Natural killer cell (primary cell): ENCODE measurements at regions not wholly inside any gene's neighbourhood (a gene's known extent, or its start where the extent isn't known, plus 50 kb on each side); places are given as distances from the start of the nearest gene placed in this dataset.
"Not testable (repeated sequence)": the region's sequence is repeated elsewhere in the genome, so short reads cannot be mapped to it uniquely, and the experiment has no call there.

Source experiments
- ATAC-seq, 3 donors: fragments of 150-1000 bp in 2 of 3; fragments of 200-7000 bp in 1 of 3; cut with Tn5 transposase; 1 replicate in 1 of 3; 2 replicates in 2 of 3; pipeline ENCODE4 v1.10.0; 2021; ENCODE audit warnings: mild to moderate bottlenecking in 2 of 3, moderate library complexity in 2 of 3
- DNase-seq, 2 donors: peaks; one replicate each; pipeline versions ENCODE4 v3.0.0 to v3.0.0-alpha.2; 2013 to 2021; ENCODE audit warnings: mixed read lengths in 1 of 2
- H3K27ac ChIP-seq: one replicate; pipeline ENCODE4 v1.5.1; 2013; ENCODE audit warnings: mild to moderate bottlenecking, low read length
- H3K27me3 ChIP-seq: one replicate; pipeline ENCODE4 v1.6.1; 2013; ENCODE audit warnings: low read length; ENCODE audit not compliant: control insufficient read depth, insufficient read depth
- H3K36me3 ChIP-seq: one replicate; pipeline ENCODE4 v1.6.1; 2013; ENCODE audit warnings: low read length; ENCODE audit not compliant: control insufficient read depth, insufficient read depth
- H3K4me1 ChIP-seq: one replicate; pipeline ENCODE4 v1.6.1; 2013; ENCODE audit warnings: low read length; ENCODE audit not compliant: control insufficient read depth, insufficient read depth
- H3K4me3 ChIP-seq: one replicate; pipeline ENCODE4 v1.5.1; 2013; ENCODE audit warnings: low read length
- H3K9me3 ChIP-seq: one replicate; pipeline ENCODE4 v1.6.1; 2013; ENCODE audit warnings: low read length; ENCODE audit not compliant: control insufficient read depth, insufficient read depth
- H3K27ac Mint-ChIP-seq, 2 donors: one replicate each; pipeline ENCODE4 v1.8.0; 2022; ENCODE audit warnings: mild to moderate bottlenecking in 2 of 2, mixed read lengths in 2 of 2, moderate library complexity in 1 of 2
- H3K27me3 Mint-ChIP-seq, 2 donors: one replicate each; pipeline ENCODE4 v1.8.0; 2022; ENCODE audit warnings: low read depth in 2 of 2, mixed read lengths in 2 of 2
- H3K36me3 Mint-ChIP-seq: one replicate; pipeline ENCODE4 v1.8.0; 2022; ENCODE audit warnings: mixed read lengths
- H3K4me1 Mint-ChIP-seq, 2 donors: one replicate each; pipeline ENCODE4 v1.8.0; 2022; ENCODE audit warnings: mixed read lengths in 2 of 2
- H3K4me3 Mint-ChIP-seq: one replicate; pipeline ENCODE4 v1.8.0; 2022; ENCODE audit warnings: mild to moderate bottlenecking, moderate library complexity, mixed read lengths
- H3K9me3 Mint-ChIP-seq, 2 donors: one replicate each; pipeline ENCODE4 v1.8.0; 2022; ENCODE audit warnings: mixed read lengths in 2 of 2
- WGBS: methylation state at CpG from one replicate; pipeline ENCODE4 v1.1.7; 2013; ENCODE audit warnings: missing lambda C conversion rate; ENCODE audit not compliant: insufficient coverage; 5-methylcytosine and 5-hydroxymethylcytosine counted together
- intact Hi-C: fragments of 100-400 bp; cut with micrococcal nuclease; formaldehyde crosslinking; loops from one replicate; pipeline ENCODE4 v1.14.2; 2022

DNA sequence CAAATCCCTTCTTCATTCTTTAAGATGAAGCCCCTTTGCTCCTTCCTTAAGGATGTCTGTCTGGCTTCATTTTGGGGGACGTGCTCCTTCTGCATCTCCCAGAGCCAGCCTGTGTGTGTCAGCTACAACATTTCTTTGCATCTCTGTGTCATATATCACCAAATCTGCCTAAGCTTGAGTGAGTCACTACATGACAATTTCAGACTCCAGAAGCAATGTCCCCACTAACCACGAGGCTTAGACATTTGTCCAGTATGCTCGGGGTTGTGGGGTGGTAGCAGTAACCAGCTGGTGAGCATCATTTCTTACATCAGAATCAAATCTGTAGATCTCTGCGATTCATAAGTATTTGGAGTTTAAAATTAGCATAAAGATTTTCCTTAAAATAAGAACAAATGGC, 54.1 kb upstream of the USP14 start:
- not testable (repeated sequence) for DNase-seq
- no CpG with 5 or more reads among the region's 4 CpGs for WGBS

DNA sequence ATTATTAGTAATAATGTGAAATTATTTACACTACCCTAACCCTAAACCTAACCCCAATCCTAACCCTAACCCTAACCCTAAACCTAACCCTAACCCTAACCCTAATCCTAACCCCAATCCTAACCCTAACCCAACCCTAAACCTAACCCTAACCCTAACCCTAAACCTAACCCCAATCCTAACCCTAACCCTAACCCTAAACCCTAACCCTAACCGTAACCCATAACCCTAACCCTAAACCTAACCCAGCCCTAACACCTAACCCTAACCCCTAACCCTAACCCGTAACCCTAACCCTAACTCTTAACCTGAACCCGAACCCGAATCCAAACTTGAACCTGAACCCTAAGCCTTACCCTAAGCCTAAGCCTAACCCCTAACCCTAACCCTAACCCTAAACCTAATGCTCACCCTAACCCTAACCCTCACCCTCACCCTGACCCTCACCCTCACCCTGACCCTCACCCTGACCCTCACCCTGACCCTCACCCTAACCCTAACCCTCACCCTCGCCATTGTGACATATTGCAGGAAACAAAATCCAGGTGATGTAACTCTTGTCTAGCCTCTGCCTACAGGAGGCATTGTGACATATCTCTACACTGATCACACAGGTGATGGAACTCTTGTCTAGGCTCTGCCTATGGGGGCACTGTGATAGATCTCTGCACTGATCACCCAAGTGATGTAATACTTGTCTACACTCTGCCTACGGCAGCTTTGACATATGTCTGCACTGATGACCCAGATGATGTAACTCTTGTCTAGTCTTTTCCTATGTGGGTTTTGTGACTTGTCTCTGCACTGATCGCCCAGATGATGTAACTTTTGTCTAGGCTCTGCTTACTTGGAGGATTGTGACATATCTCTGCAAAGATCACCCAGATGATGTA, 53.0 kb upstream of the USP14 start:
- H3K4me3 ChIP-seq, H3K4me3 Mint-ChIP-seq, H3K4me1 ChIP-seq, H3K27me3 Mint-ChIP-seq, H3K36me3 ChIP-seq, H3K27ac Mint-ChIP-seq, H3K27ac ChIP-seq, H3K27me3 ChIP-seq, H3K9me3 ChIP-seq, H3K4me1 Mint-ChIP-seq, intact Hi-C loops: not testable (repeated sequence)
- Mint-ChIP-seq H3K9me3 (peaks cover 12 to 17% of the 10 kb centered on the region in 2 donors), H3K36me3 (peaks cover 32% of the 10 kb centered on the region)
- ATAC-seq (peak in 2 of 3 donors; percentile 32 to 61), DNase-seq (peak in 1 of 2 donors; percentile 11)
- 80% methylated on average over 7 of the region's 7 CpGs for WGBS

More for the DNA sequence above, 54.1 kb upstream of the USP14 start:
- H3K27me3 ChIP-seq, H3K4me1 Mint-ChIP-seq, intact Hi-C loops, H3K9me3 ChIP-seq, H3K4me3 Mint-ChIP-seq, H3K9me3 Mint-ChIP-seq, H3K27ac ChIP-seq, H3K4me3 ChIP-seq, ATAC-seq, H3K36me3 ChIP-seq, H3K27ac Mint-ChIP-seq, H3K4me1 ChIP-seq: not testable (repeated sequence)
- peaks cover 12 to 13% of the 10 kb centered on the region in 2 donors for H3K27me3 Mint-ChIP-seq
- peaks cover 22% of the 10 kb centered on the region for H3K36me3 Mint-ChIP-seq

GRCh38 chr18:106054-106851, 52.1 kb upstream of the USP14 start:
- H3K36me3 ChIP-seq, H3K4me1 Mint-ChIP-seq, H3K27ac ChIP-seq, H3K9me3 ChIP-seq, H3K27ac Mint-ChIP-seq, H3K4me3 Mint-ChIP-seq, H3K4me1 ChIP-seq, H3K27me3 Mint-ChIP-seq, intact Hi-C loops, H3K27me3 ChIP-seq, DNase-seq, H3K4me3 ChIP-seq: not testable (repeated sequence)
- Mint-ChIP-seq H3K9me3 (peaks cover 12 to 18% of the 10 kb centered on the region in 2 donors), H3K36me3 (peaks cover 34% of the 10 kb centered on the region)
- WGBS: 67% methylated on average over 4 of the region's 4 CpGs
- peak in 2 of 3 donors; percentile 2 to 43 for ATAC-seq

GRCh38 chr18:106868-107384, 51.4 kb upstream of the USP14 start:
- H3K4me3 ChIP-seq, H3K9me3 ChIP-seq, DNase-seq, H3K4me3 Mint-ChIP-seq, H3K27me3 Mint-ChIP-seq, intact Hi-C loops, H3K27ac Mint-ChIP-seq, H3K27ac ChIP-seq, H3K4me1 ChIP-seq, H3K36me3 ChIP-seq, H3K27me3 ChIP-seq: not testable (repeated sequence)
- H3K4me1 Mint-ChIP-seq: peaks cover 11 to 12% of the 10 kb centered on the region in 2 donors
- peaks cover 34% of the 10 kb centered on the region for H3K36me3 Mint-ChIP-seq
- WGBS: 40% methylated on average over 2 of the region's 2 CpGs
- H3K9me3 Mint-ChIP-seq: peaks cover 12 to 18% of the 10 kb centered on the region in 2 donors
- peak in 1 of 3 donors; percentile 13 for ATAC-seq

GRCh38 chr18:107464-107863, 50.9 kb upstream of the USP14 start:
- H3K27me3 Mint-ChIP-seq, H3K9me3 ChIP-seq, H3K4me3 Mint-ChIP-seq, ATAC-seq, H3K27me3 ChIP-seq, H3K27ac ChIP-seq, intact Hi-C loops, H3K4me1 ChIP-seq, H3K4me3 ChIP-seq, H3K36me3 ChIP-seq, H3K27ac Mint-ChIP-seq: not testable (repeated sequence)
- DNase-seq: peak in 1 of 2 donors; percentile 41
- Mint-ChIP-seq H3K9me3 (peaks cover 12 to 18% of the 10 kb centered on the region in 2 donors), H3K4me1 (peaks cover 11 to 12% of the 10 kb centered on the region in 2 donors), H3K36me3 (peaks cover 34% of the 10 kb centered on the region)
- WGBS: 71% methylated on average over 5 of the region's 5 CpGs

DNA sequence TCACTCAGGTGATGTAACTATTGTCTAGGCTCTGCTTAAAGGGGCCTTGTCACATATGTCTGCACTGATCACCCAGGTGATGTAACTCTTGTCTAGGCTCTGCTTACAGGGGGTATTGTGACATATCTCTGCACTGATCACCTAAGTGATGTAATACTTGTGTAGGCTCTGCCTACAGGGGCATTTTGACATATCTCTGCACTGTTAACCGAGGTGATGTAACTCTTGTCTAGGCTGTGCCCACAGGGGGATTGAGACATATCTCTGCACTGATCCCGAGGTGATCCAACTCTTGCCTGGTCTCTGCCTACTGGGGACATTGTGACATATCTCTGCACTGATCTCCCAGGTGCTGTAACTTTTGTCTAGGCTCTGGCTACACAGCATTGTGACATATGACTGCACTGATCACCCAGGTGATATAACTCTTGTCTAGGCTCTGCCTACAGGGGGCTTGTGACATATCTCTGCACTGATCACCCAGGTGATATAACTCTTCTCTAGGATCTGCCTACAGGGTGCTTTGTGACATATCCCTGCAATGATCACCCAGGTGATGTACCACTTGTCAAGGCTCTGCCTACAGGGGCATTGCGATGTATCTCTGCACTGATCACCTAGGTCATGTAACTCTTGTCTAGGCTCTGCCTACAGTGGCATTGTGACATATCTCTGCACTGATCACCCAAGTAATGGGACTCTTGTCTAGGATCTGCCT, 50.3 kb upstream of the USP14 start:
- H3K27me3 Mint-ChIP-seq, H3K27ac ChIP-seq, H3K27ac Mint-ChIP-seq, H3K4me3 ChIP-seq, intact Hi-C loops, DNase-seq, H3K4me3 Mint-ChIP-seq, H3K36me3 ChIP-seq, H3K9me3 ChIP-seq, H3K27me3 ChIP-seq, H3K4me1 ChIP-seq: not testable (repeated sequence)
- Mint-ChIP-seq H3K9me3 (peaks cover 12 to 18% of the 10 kb centered on the region in 2 donors), H3K4me1 (peaks cover 11 to 12% of the 10 kb centered on the region in 2 donors), H3K36me3 (peaks cover 34% of the 10 kb centered on the region)
- WGBS: 54% methylated on average over 3 of the region's 3 CpGs
- ATAC-seq: peak in 2 of 3 donors; percentile 32 to 76
